ENCODE measurements at regions not wholly inside any gene's neighbourhood (a gene's known extent, or its start where the extent isn't known, plus 50 kb on each side); places are given as distances from the start of the nearest gene placed in this dataset.
A peak's percentile ranks its signal among the peaks of the same experiment; 100 is the strongest.
"Not testable (repeated sequence)": the region's sequence is repeated elsewhere in the genome, so short reads cannot be mapped to it uniquely, and the experiment has no call there.

DNA sequence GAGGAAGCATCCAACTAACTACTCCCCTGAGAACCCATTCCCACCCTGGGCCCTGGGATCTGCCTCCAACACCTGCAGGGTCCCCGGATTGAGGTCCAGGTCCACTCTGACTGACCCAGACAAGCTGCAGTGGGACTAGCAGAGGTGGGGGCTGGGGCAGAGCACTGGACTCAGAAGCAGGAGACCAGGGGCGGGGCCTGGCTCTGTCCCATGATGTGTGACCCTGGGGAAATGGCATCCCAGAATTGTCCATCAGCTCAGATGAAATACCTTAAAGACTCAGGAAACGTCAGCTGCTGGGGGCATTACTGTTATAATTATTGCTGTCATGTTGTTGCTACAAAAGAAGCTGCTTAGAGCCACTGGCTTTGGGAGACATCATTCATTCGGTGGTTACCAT is 202.4 kb downstream of the C9orf50 start:
- H3K9me3 ChIP-seq = no peaks in the 10 kb centered on the region
- in situ Hi-C loops (cut with MboI; ENCODE audit: low sequenced_read_pairs) = no loop called here
- H3K27me3 ChIP-seq (ENCODE audit: low read depth) = no peaks in the 10 kb centered on the region
- H3K4me1 ChIP-seq = peaks cover 14% of the 10 kb centered on the region
- no peak for DNase-seq (ENCODE audit: low spot score in 2 of 2)
- no peak overlapping the region for H3K4me3 ChIP-seq
- no peaks in the 10 kb centered on the region for H3K36me3 ChIP-seq (replicated peaks)

DNA sequence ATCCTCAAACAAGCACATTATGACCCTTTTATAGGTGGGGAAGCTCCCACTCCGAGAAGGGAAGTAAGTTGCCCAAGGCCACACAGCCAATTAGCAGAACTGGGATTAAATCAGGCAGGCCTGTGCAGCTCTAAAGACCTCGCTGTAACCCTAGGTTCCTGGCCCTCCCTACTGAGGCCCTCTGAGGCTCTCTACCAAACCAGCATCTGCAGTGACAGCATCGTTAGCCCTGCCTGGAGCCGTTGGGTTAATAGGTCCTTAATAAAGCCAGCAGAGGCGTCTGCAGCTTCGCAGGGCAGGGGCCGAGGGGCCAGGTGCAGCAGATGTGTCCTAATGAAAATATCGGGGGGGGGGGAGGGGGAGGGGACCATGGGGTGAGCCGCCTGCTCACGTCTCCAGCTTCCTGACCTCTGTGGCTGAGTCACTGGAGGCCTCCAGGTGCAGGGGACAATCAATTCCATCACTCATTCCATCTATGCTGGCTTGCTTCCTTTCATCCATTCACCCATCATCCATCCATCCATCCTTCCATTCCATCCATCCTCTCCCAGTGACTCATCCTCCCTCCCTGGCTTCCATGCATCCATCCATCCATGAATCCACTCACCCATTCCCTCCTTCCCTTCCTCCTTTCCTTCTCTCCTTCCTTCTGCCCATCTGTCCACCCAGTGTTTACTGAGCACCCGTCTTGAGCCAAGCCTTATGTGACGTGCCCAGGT is 203.9 kb downstream of the C9orf50 start:
- H3K27me3 ChIP-seq (ENCODE audit: low read depth) = no peaks in the 10 kb centered on the region
- H3K4me1 ChIP-seq = peaks cover 17% of the 10 kb centered on the region
- H3K9me3 ChIP-seq = no peaks in the 10 kb centered on the region
- H3K4me3 ChIP-seq = no peak overlapping the region
- no peaks in the 10 kb centered on the region for H3K36me3 ChIP-seq (replicated peaks)
- no peak for DNase-seq (ENCODE audit: low spot score in 2 of 2)
- in situ Hi-C loops (cut with MboI; ENCODE audit: low sequenced_read_pairs) = no loop called here

GRCh38 chr9:129415942-129416651 is 204.8 kb downstream of the C9orf50 start:
- peak in 1 of 2 experiments; percentile 41 for DNase-seq (ENCODE audit: low spot score in 2 of 2)
- peaks cover 17% of the 10 kb centered on the region for H3K4me1 ChIP-seq
- in situ Hi-C loops (cut with MboI; ENCODE audit: low sequenced_read_pairs) = no loop called here
- H3K4me3 ChIP-seq = no peak overlapping the region
- H3K36me3 ChIP-seq (replicated peaks) = no peaks in the 10 kb centered on the region
- no peaks in the 10 kb centered on the region for H3K27me3 ChIP-seq (ENCODE audit: low read depth)
- no peaks in the 10 kb centered on the region for H3K9me3 ChIP-seq

DNA sequence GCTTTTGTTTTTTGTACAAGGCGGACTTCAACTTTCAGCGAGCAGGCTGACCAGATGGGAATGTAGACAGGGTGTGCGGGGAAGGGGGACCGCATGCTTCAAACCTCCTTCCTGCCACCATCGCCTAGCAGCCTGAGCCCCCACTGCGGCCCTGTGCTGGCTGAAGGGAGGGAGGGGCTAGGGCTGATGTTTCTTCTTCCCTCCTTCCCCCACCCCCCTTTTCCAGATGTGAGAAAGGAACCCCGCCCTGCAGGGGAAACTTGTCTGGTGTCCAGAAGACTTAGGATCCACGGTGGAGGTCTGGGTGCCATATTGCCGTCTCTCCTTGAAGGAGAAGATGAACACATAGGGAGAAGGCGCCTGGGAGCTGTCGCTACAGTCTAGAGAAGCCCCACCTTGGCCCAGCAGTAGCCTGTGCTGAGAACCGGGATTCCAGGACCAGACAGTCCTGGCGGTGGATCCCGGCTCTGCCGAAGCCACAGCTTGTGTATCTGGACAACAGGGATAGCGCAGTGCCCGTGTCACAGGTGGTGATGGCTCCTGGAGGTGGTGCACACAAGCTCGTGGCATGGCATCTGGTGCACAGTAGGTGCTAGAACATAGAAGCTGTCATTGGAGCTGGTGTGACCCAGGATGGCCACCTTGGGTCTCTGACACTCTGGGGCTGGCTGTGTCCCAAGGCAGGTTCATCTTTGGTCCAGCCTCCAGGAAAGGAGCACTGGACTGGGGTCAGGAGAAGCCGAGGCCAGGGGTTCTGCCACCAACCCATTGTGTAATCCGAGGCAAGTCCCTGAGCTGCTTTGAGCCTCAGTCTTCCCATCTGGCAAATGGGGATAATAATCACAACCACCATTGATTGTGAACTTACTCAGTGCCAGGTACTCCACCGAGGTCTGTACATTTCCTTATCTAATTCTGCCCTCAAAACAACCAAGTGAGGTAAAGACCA is 205.6 kb downstream of the C9orf50 start:
- no peaks in the 10 kb centered on the region for H3K36me3 ChIP-seq (replicated peaks)
- no peak overlapping the region for H3K4me3 ChIP-seq
- no peaks in the 10 kb centered on the region for H3K27me3 ChIP-seq (ENCODE audit: low read depth)
- in situ Hi-C loops (cut with MboI; ENCODE audit: low sequenced_read_pairs) = no loop called here
- no peak for DNase-seq (ENCODE audit: low spot score in 2 of 2)
- H3K4me1 ChIP-seq = peaks cover 17% of the 10 kb centered on the region
- no peaks in the 10 kb centered on the region for H3K9me3 ChIP-seq

DNA sequence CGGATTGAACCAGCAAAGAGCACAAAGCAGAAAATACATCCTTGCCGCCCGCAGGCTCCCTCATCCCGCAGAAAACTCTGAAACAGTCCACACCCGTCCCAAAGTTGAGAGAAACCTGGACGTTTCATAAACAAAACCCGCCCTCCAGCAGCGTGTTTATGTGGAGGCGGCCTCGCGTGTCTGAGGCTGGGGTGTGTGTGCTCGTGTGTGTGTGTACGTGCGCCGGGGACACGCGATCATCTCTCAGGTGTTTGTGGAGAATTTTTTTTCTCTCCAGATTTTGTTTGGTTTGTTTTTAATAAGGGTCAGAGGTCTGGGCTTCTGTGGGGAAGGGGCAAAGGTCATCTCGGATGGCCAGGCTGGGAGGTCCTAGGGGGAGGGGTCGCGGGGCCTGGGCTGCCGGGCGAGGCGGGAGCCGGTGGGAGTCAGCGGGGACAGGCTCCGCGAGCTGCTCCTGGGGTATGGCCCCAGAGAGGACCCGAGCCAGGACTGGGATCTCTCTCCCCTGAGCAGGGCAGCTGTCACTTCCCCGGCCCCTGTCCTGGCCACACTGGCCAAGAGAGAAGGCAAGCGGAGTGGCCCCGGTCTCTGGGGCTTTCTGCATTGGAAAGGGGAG is 206.4 kb downstream of the C9orf50 start:
- Histone ChIP-seq H3K27me3 (ENCODE audit: low read depth) (no peaks in the 10 kb centered on the region), H3K4me3 (peak overlapping the region; percentile 39), H3K4me1 (peaks cover 17% of the 10 kb centered on the region), H3K36me3 (replicated peaks) (no peaks in the 10 kb centered on the region), H3K9me3 (no peaks in the 10 kb centered on the region)
- DNase-seq (ENCODE audit: low spot score in 2 of 2) = peak in 1 of 2 experiments; percentile 32
- in situ Hi-C loops (cut with MboI; ENCODE audit: low sequenced_read_pairs) = no loop called here

- Histone ChIP-seq H3K9me3 (no peaks in the 10 kb centered on the region), H3K4me1 (peaks cover 17% of the 10 kb centered on the region), H3K4me3 (peak overlapping the region; percentile 39), H3K27me3 (ENCODE audit: low read depth) (no peaks in the 10 kb centered on the region), H3K36me3 (replicated peaks) (no peaks in the 10 kb centered on the region)
- in situ Hi-C loops (cut with MboI; ENCODE audit: low sequenced_read_pairs) = no loop called here
- DNase-seq (ENCODE audit: low spot score in 2 of 2) = peak; percentile 93 to 98
These were observed 207.1 kb downstream of the C9orf50 start for GRCh38 chr9:129413537-129414376.

DNA sequence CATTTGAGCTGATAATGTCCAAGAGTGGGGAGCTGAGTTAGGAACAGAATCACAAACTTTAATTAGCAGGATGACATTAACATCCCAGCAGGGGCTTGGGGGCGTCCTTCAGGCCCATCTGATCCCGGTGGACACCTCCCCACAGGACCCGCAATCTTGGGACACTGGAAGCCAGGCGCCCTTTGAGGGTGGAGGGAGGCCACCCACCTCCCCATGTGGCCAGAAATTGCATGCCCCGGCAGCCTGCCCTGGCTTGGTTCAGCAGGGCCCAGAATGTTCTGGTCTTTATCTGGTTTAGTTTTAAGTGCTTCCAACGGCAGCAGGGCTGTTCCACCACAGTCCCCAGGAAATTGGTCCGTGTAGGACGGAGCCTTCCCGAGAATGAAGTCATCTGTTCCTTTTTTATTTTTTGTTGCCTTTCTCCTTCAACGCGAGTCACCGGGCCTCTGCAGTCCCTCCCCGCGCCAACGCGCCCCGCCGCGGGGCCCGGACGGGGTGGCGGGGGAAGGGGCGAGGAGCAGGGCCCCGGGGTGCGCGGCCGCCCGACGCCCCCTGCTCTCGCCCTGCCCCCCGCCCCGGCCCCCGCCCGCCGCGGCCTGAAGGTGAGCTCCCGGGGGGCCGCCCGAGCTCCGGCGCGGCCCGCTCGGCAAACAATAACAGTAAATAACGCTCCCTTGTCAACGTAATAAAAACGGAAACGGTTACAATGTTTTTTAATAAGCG is 207.9 kb downstream of the C9orf50 start:
- peak in 1 of 2 experiments; percentile 31 for DNase-seq (ENCODE audit: low spot score in 2 of 2)
- Histone ChIP-seq H3K27me3 (ENCODE audit: low read depth) (no peaks in the 10 kb centered on the region), H3K4me1 (peaks cover 17% of the 10 kb centered on the region), H3K36me3 (replicated peaks) (no peaks in the 10 kb centered on the region), H3K9me3 (no peaks in the 10 kb centered on the region), H3K4me3 (peak overlapping the region; percentile 39)
- in situ Hi-C loops (cut with MboI; ENCODE audit: low sequenced_read_pairs) = no loop called here

GRCh38 chr9:129412176-129412813 is 208.6 kb downstream of the C9orf50 start:
- DNase-seq (ENCODE audit: low spot score in 2 of 2); in situ Hi-C loops (cut with MboI; ENCODE audit: low sequenced_read_pairs); H3K36me3 ChIP-seq (replicated peaks); H3K9me3 ChIP-seq; H3K4me3 ChIP-seq; H3K27me3 ChIP-seq (ENCODE audit: low read depth): not testable (repeated sequence)
- H3K4me1 ChIP-seq = peaks cover 17% of the 10 kb centered on the region

GRCh38 chr9:129411501-129412175 is 209.3 kb downstream of the C9orf50 start:
- Histone ChIP-seq H3K27me3 (ENCODE audit: low read depth) (no peaks in the 10 kb centered on the region), H3K36me3 (replicated peaks) (no peaks in the 10 kb centered on the region), H3K9me3 (no peaks in the 10 kb centered on the region), H3K4me3 (no peak overlapping the region), H3K4me1 (peaks cover 18% of the 10 kb centered on the region)
- no peak for DNase-seq (ENCODE audit: low spot score in 2 of 2)
- in situ Hi-C loops (cut with MboI; ENCODE audit: low sequenced_read_pairs) = no loop called here

- H3K4me3 ChIP-seq = no peak overlapping the region
- no peaks in the 10 kb centered on the region for H3K36me3 ChIP-seq (replicated peaks)
- DNase-seq (ENCODE audit: low spot score in 2 of 2) = no peak
- H3K27me3 ChIP-seq (ENCODE audit: low read depth) = no peaks in the 10 kb centered on the region
- in situ Hi-C loops (cut with MboI; ENCODE audit: low sequenced_read_pairs) = no loop called here
- H3K9me3 ChIP-seq = no peaks in the 10 kb centered on the region
- H3K4me1 ChIP-seq = peaks cover 21% of the 10 kb centered on the region
These were observed 210.7 kb downstream of the C9orf50 start for GRCh38 chr9:129410226-129410625.

DNA sequence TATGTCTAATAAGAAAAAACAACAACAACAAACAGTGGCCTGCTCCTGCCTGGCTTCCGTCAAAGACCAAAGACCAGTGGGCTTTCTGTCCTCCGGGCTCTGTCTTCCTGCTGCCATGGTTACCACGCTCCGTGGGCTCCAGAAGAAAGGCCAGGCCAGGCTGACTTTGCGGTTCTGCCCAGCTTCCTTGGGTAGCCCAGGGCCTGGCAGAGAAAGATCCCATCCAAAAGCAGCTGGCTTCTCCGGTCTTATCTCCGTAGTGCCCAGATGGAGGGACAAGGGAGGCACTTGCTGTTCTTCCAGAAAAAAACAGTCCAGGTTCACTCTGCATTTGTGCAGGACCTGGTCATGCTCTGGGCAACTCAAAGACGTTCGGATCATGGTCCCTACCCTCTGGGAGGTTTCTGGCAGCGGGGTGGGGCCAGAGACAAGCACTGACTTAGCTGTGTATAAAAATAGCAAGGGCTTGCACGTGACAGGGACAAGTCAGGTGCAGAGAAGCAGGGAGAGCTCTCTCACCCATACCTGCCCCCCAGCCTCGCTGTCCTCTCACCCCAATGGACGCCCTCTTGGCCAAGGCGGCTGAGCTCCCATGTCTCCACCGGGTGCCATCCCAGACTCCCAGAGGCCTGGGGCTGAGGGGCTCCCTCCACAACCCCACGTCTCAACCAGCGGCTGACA is 212.2 kb downstream of the C9orf50 start:
- Histone ChIP-seq H3K27me3 (ENCODE audit: low read depth) (no peaks in the 10 kb centered on the region), H3K4me1 (peaks cover 7% of the 10 kb centered on the region), H3K9me3 (no peaks in the 10 kb centered on the region), H3K4me3 (no peak overlapping the region), H3K36me3 (replicated peaks) (no peaks in the 10 kb centered on the region)
- no peak for DNase-seq (ENCODE audit: low spot score in 2 of 2)
- in situ Hi-C loops (cut with MboI; ENCODE audit: low sequenced_read_pairs) = no loop called here

Data from HAP-1 (cell line).